Activated CD4-positive, alpha-beta T cell treated with anti-CD3 and anti-CD28 coated beads, Interleukin-2, amount 50 U/mL, for 24 hours (primary cell): ENCODE measurements at regions not wholly inside any gene's neighbourhood (a gene's known extent, or its start where the extent isn't known, plus 50 kb on each side); places are given as distances from the start of the nearest gene placed in this dataset.

ENCODE experiments used
- DNase-seq, 2 donors: peaks; one replicate each; pipeline ENCODE4 v3.0.0-alpha.2; 2020; ENCODE audit warnings: low read depth in 1 of 2, low spot score in 1 of 2

DNA sequence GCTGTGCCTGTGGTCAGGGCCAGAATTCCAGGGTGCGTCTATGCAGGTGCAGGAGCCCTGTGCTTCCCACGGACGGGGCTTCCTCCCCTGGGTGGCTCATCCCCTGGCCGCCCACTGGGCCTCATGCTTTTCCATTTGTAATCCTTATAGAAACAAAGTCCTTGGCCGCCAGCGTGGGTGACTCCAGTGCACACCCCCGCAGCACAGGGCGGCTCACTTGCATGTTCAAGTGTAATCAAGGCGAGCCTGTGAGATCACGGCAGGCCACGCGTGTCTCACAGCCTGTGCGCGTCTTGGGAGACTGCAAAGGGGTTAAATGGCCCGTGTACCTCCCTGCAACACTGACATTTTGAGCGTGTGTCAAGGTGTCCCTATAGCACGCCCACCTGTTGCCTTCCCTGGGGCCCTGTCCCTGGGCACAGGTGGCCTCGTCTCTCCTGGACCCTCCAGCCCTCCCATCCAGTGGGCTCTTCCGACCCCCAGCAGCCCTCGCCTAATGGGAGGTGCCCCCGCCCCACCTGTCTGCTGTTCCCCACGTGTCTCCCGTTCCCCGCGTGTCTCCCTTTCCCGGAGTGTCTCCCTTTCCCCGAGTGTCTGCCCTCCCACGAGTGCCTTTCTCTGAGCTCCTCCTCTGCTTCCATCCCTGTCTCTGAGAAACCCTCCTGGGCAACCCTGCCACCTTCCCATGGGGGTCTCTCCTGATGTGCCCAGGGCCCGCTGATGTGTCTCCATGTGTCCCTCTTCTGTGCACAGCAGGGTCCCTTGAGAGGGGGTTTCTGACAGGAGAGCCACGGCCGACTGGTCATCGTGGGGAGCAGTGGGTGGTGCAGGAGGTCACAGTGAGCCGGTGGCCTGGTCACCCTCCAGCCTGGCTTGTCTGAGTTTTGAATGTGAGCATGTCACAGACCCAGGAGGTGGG, 1215.3 kb downstream of the BRD1 start:
- DNase-seq, result no peak

GRCh38 chr22:48609279-48609865, 1218.3 kb downstream of the BRD1 start:
- no peak for DNase-seq

- no peak for DNase-seq
These were observed 1219.6 kb downstream of the BRD1 start for GRCh38 chr22:48607901-48608662.

GRCh38 chr22:48606684-48607307, 1220.9 kb downstream of the BRD1 start:
- no peak for DNase-seq

DNA sequence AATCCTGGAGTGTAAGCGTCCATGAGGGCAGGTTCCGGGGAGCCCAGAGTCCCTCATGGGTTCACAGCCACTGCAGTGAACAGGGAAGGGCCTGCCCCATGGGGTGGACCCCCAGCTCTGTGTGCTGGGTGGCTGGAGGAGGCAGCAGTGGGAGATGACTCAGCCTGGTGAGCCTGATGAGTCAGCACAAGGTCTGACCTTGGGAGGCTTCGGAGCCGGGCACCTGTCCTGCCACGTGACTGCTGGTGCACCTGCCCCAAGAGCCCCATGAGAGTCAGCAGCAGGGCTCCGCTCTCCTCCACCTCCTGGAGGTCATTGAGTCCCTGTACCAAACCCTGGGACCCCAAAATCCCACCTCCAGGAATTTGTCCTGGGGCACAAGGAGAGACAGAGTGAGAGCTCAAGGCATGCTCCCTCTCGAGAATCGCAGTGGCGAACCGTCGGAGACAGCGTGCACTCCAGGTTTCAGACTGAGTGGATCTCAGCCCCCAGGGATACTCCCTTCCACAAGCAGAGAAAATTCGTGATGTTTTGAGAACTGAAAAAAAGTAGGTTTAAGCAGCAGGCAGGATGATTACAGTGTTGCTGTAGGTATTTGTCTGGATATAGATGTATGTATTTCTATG, 1221.7 kb downstream of the BRD1 start:
- DNase-seq, result no peak

DNA sequence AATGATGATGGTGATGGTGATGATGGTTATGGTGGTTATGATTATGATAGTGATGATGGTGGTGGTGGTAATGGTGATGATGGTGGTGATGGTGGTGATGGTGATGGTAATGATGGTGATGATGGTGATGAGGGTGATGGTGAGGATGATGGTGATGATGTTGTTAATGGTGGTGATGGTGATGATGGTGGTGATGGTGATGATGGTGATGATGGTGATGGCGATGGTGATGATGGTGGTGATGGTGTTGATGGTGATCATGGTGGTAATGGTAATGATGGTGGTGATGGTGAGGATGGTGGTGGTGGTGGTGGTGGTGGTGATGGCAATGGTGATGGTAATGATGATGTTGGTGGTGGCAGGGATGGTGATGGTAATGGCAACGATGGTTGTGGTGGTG, 1222.5 kb downstream of the BRD1 start:
- DNase-seq, result no peak

GRCh38 chr22:48603621-48604320, 1223.9 kb downstream of the BRD1 start:
- no peak for DNase-seq

- no peak for DNase-seq
These were observed 1224.7 kb downstream of the BRD1 start for GRCh38 chr22:48602805-48603518.

DNA sequence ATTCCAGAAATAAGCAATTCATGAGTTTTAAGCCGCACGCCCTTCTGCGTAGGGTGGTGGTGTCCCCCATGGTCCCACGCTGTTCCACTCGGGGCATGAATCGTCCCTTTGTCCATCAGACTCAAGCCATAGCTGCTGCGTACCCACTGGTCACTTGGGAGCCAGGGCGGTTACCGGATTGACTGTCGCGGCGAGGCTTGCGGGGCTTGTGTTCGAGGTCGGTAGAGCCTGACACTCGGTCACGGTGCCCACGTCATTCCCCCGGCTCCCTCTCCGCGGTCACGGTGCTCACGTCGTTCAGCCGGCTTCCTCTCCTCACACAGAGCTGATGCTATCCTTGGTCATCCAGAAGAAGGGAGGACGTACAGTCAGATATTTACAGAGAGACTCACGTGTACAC, 1227.0 kb downstream of the BRD1 start:
- no peak for DNase-seq

- no peak for DNase-seq
These were observed 1227.5 kb downstream of the BRD1 start for GRCh38 chr22:48600171-48600570.

- no peak for DNase-seq
These were observed 1228.3 kb downstream of the BRD1 start for GRCh38 chr22:48599346-48599745.

- DNase-seq, result no peak
These were observed 1231.4 kb downstream of the BRD1 start for GRCh38 chr22:48596111-48596850.

DNA sequence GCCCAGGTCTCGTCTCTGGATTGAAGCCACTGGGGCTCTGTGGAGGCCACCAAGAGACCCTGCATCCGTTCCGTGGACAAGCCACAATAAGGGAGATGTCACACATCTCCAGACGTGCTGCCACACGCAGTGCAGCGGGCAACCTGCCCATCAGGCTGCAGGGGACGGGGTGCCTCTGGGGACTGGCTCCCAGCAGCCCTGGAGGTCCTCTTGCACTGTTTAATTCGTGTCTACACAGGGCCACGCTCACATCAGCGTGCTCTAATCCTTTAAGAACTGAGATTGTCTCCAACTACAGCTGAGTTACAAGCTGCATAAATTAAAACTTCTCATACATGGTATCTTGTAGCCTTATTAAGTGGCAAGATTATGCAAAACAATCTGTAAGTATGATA, 1232.2 kb downstream of the BRD1 start:
- DNase-seq, result no peak

DNA sequence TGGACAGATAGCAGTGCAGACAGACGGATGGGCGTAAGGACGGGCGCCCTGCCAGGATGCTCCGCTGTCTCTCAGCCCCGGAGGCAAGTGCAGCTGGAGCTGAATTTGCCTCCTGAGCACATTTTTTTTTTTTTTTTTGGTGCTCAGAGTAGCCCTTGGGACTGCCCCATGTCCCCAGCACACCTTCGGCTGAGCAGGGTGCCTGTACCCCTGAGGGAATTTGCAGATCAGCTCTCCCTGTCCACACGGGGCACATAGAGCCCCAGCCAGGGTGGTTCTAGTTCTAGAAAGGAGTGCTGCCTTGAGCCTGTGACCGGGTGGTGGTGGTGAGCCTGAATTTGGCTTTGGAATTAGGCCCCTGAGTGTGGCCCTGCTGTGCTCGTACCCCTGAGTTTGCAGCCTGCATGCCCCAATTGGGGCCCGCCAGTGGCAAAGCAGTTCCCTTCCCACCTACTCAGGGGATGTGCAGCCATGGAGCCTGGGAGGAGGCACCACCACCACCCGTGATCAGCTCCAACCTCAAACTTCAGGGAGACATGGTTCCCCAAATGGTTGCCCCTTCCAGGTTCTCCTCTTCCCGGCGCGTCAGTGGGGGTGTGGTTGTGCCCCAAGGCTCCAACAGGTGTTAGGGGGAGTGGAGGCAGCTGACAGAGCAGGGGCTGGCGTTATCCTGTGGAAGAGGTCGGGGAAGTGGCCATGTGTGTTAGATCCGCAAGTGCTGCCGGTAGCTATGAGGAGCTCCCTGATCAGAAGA, 1232.7 kb downstream of the BRD1 start:
- DNase-seq, result no peak

DNA sequence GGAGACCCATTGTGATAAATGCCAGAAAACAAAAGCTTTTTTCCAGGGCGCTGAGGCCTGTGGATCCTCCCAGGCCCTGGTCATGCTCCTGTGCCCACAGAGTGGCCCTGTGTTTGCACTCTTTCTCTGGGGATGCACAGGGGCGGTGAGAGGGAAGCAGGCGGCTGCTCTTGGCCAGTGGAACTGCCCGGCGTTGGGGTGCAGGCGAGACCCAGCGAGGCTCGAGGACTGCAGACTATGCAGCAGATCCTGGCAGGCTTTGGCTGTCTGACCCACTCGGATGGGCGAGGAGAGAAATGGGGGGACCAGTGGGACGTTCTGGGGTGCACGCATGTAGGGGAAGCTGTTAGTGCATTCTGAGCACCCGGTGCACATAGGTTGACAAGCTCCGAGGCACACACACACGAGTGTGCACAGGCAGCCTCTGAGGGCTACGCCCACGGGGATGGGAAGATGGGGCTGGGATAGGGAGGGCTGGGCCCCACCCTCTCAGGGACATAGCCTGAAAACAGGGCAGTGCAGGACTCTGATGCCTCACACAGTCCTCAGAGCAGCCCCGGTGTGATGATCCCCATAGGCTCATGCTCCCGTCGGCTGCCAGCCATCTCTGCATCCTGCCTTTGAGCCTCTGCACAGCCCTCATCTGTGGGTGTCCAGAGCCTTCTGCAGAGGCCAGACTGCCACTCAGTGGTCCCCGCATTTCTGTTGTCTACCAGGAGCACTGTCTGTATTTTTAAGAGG, 1233.5 kb downstream of the BRD1 start:
- DNase-seq, result no peak

GRCh38 chr22:48593551-48593950, 1234.1 kb downstream of the BRD1 start:
- no peak for DNase-seq

GRCh38 chr22:48592931-48593330, 1234.7 kb downstream of the BRD1 start:
- no peak for DNase-seq

DNA sequence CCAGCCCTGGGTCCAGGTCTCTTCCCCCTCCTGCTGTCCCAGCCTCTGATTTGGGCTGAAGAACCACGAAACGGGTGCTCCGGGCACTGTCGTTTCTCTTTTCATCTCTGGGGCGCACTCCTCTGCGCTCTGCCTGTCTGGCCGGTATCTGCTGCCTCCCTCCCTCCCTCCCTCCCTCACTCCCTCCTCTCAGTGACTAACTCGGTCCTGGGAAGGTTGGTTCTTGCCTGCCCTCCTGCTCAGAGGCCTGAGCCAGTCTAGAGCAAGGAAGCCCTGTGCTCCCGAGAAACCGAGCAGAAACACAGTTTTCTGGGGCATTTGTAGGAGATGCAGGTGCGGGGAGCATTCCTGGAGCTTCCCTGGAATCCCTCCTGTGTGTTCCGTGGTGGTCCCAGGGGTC, 1235.2 kb downstream of the BRD1 start:
- DNase-seq, result no peak
